Stimulated activated naive CD8-positive, alpha-beta T cell treated with anti-CD3 and anti-CD28 coated beads, Interleukin-15, Interleukin-2, amounts not matched to agents 100 ng/mL and 50 ng/mL, for 24 hours (primary cell): ENCODE measurements at regions not wholly inside any gene's neighbourhood (a gene's known extent, or its start where the extent isn't known, plus 50 kb on each side); places are given as distances from the start of the nearest gene placed in this dataset.

Experiments used
- H3K27ac Mint-ChIP-seq: one replicate; pipeline ENCODE4 v1.8.0; 2021; ENCODE audit warnings: mild to moderate bottlenecking, mixed read lengths
- H3K27me3 Mint-ChIP-seq: one replicate; pipeline ENCODE4 v1.8.0; 2021; ENCODE audit warnings: mixed read lengths
- H3K36me3 Mint-ChIP-seq: one replicate; pipeline ENCODE4 v1.8.0; 2021; ENCODE audit warnings: low read depth, mixed read lengths
- H3K4me1 Mint-ChIP-seq: one replicate; pipeline ENCODE4 v1.8.0; 2021; ENCODE audit warnings: low read depth, mixed read lengths
- H3K4me3 Mint-ChIP-seq: one replicate; pipeline ENCODE4 v1.8.0; 2021; ENCODE audit warnings: mild to moderate bottlenecking, mixed read lengths
- H3K9me3 Mint-ChIP-seq: one replicate; pipeline ENCODE4 v1.8.0; 2021; ENCODE audit warnings: mixed read lengths

- Mint-ChIP-seq H3K36me3 (no peaks in the 10 kb centered on the region), H3K4me3 (no peak overlapping the region), H3K27me3 (no peaks in the 10 kb centered on the region), H3K27ac (no peak overlapping the region), H3K4me1 (peaks cover 23% of the 10 kb centered on the region), H3K9me3 (no peaks in the 10 kb centered on the region)
Measured at GRCh38 chrX:39758791-39759525, 338.8 kb downstream of the BCOR start.

- H3K9me3 Mint-ChIP-seq: no peaks in the 10 kb centered on the region
- H3K27ac Mint-ChIP-seq: no peak overlapping the region
- H3K27me3 Mint-ChIP-seq: no peaks in the 10 kb centered on the region
- H3K4me3 Mint-ChIP-seq: no peak overlapping the region
- peaks cover 29% of the 10 kb centered on the region for H3K4me1 Mint-ChIP-seq
- no peaks in the 10 kb centered on the region for H3K36me3 Mint-ChIP-seq
Measured at GRCh38 chrX:39759526-39760224, 338.1 kb downstream of the BCOR start.

- Mint-ChIP-seq H3K4me1 (peaks cover 38% of the 10 kb centered on the region), H3K27me3 (no peaks in the 10 kb centered on the region), H3K36me3 (no peaks in the 10 kb centered on the region), H3K4me3 (peak overlapping the region; percentile 23), H3K27ac (peak overlapping the region; percentile 91), H3K9me3 (no peaks in the 10 kb centered on the region)
Measured at GRCh38 chrX:39760930-39761329, 336.8 kb downstream of the BCOR start.

- Mint-ChIP-seq H3K36me3 (no peaks in the 10 kb centered on the region), H3K9me3 (no peaks in the 10 kb centered on the region), H3K27ac (peak overlapping the region; percentile 91), H3K4me3 (no peak overlapping the region), H3K27me3 (no peaks in the 10 kb centered on the region), H3K4me1 (peaks cover 49% of the 10 kb centered on the region)
Measured at GRCh38 chrX:39762266-39762841, 335.4 kb downstream of the BCOR start.

- Mint-ChIP-seq H3K4me1 (peaks cover 49% of the 10 kb centered on the region), H3K27ac (no peak overlapping the region), H3K4me3 (no peak overlapping the region), H3K36me3 (no peaks in the 10 kb centered on the region), H3K27me3 (no peaks in the 10 kb centered on the region), H3K9me3 (no peaks in the 10 kb centered on the region)
Measured at GRCh38 chrX:39764441-39764914, 333.3 kb downstream of the BCOR start.

GRCh38 chrX:39765327-39765726, 332.4 kb downstream of the BCOR start:
- Mint-ChIP-seq H3K4me1 (peaks cover 47% of the 10 kb centered on the region), H3K27ac (peak overlapping the region; percentile 86), H3K27me3 (no peaks in the 10 kb centered on the region), H3K36me3 (no peaks in the 10 kb centered on the region), H3K9me3 (peaks cover under 1% of the 10 kb centered on the region), H3K4me3 (peak overlapping the region; percentile 53)

- Mint-ChIP-seq H3K36me3 (no peaks in the 10 kb centered on the region), H3K27me3 (no peaks in the 10 kb centered on the region), H3K27ac (peak overlapping the region; percentile 86), H3K9me3 (peaks cover 4% of the 10 kb centered on the region), H3K4me1 (peaks cover 38% of the 10 kb centered on the region), H3K4me3 (peak overlapping the region; percentile 53)
Measured at GRCh38 chrX:39766085-39766726, 331.6 kb downstream of the BCOR start.

GRCh38 chrX:39766855-39767254, 330.9 kb downstream of the BCOR start:
- H3K4me1 Mint-ChIP-seq: peaks cover 38% of the 10 kb centered on the region
- no peak overlapping the region for H3K4me3 Mint-ChIP-seq
- no peaks in the 10 kb centered on the region for H3K27me3 Mint-ChIP-seq
- peaks cover 4% of the 10 kb centered on the region for H3K9me3 Mint-ChIP-seq
- H3K27ac Mint-ChIP-seq: no peak overlapping the region
- no peaks in the 10 kb centered on the region for H3K36me3 Mint-ChIP-seq

GRCh38 chrX:39767446-39767845, 330.3 kb downstream of the BCOR start:
- Mint-ChIP-seq H3K27me3 (no peaks in the 10 kb centered on the region), H3K36me3 (no peaks in the 10 kb centered on the region), H3K27ac (no peak overlapping the region), H3K4me1 (peaks cover 38% of the 10 kb centered on the region), H3K9me3 (peaks cover 4% of the 10 kb centered on the region), H3K4me3 (no peak overlapping the region)

- Mint-ChIP-seq H3K27ac (no peak overlapping the region), H3K9me3 (peaks cover 4% of the 10 kb centered on the region), H3K4me1 (peaks cover 52% of the 10 kb centered on the region), H3K4me3 (no peak overlapping the region), H3K36me3 (no peaks in the 10 kb centered on the region), H3K27me3 (no peaks in the 10 kb centered on the region)
Measured at GRCh38 chrX:39769748-39770147, 328.0 kb downstream of the BCOR start.

GRCh38 chrX:39771089-39771488, 326.7 kb downstream of the BCOR start:
- Mint-ChIP-seq H3K4me3 (no peak overlapping the region), H3K27me3 (no peaks in the 10 kb centered on the region), H3K9me3 (peaks cover 4% of the 10 kb centered on the region), H3K36me3 (no peaks in the 10 kb centered on the region), H3K4me1 (peaks cover 46% of the 10 kb centered on the region), H3K27ac (peak overlapping the region; percentile 88)

- Mint-ChIP-seq H3K36me3 (no peaks in the 10 kb centered on the region), H3K27me3 (no peaks in the 10 kb centered on the region), H3K4me1 (peaks cover 42% of the 10 kb centered on the region), H3K27ac (peak overlapping the region; percentile 88), H3K4me3 (peak overlapping the region; percentile 36), H3K9me3 (peaks cover 4% of the 10 kb centered on the region)
Measured at GRCh38 chrX:39772057-39772832, 325.5 kb downstream of the BCOR start.

- Mint-ChIP-seq H3K27ac (no peak overlapping the region), H3K4me1 (peaks cover 51% of the 10 kb centered on the region), H3K27me3 (no peaks in the 10 kb centered on the region), H3K4me3 (no peak overlapping the region), H3K9me3 (peaks cover 4% of the 10 kb centered on the region), H3K36me3 (no peaks in the 10 kb centered on the region)
Measured at GRCh38 chrX:39773150-39773549, 324.6 kb downstream of the BCOR start.
